GM18858 (cell line): ENCODE measurements at regions not wholly inside any gene's neighbourhood (a gene's known extent, or its start where the extent isn't known, plus 50 kb on each side); places are given as distances from the start of the nearest gene placed in this dataset.

Experiments
- ATAC-seq: cut with Tn5 transposase; IDR thresholded peaks from one replicate; pipeline ENCODE4 v1.9.1; 2021; ENCODE audit not compliant: unreplicated experiment

DNA sequence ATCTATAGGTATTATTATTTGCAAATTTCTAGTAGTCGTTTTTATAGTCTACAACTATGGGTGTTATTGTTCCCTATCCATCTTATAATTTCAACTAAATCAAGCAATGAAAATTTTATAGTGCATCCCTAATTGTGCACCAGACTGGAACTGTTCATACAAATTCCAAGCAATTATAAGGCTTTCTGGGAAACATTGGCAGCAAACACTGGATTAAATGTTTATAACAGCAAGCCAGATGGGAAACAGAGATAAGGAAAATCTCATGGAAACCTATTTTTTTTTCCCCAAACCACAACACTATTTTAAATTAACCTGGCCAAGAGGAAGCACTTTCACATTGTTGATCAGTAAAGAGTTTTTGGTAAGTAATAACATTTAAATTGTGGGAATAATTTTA is 524.3 kb downstream of the RASEF start:
- ATAC-seq = no peak

DNA sequence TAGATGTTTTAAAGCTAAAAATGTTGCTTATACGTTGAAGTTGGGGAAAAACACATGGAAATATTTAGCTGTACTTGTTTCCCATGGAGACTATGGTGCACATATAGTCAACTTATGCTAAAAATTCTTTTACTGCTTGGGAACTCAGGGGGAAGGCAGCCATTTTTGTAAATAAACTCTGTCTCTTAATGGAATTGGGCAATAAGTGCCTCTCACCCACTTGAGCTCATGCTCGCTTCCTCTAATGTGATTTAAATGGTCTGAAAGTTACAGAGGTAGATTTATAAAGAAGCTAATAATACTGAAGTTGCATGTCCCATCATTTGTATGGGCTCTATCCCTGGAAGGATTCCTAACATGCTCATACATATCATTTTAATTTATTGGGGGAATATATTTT is 523.8 kb downstream of the RASEF start:
- ATAC-seq = no peak

DNA sequence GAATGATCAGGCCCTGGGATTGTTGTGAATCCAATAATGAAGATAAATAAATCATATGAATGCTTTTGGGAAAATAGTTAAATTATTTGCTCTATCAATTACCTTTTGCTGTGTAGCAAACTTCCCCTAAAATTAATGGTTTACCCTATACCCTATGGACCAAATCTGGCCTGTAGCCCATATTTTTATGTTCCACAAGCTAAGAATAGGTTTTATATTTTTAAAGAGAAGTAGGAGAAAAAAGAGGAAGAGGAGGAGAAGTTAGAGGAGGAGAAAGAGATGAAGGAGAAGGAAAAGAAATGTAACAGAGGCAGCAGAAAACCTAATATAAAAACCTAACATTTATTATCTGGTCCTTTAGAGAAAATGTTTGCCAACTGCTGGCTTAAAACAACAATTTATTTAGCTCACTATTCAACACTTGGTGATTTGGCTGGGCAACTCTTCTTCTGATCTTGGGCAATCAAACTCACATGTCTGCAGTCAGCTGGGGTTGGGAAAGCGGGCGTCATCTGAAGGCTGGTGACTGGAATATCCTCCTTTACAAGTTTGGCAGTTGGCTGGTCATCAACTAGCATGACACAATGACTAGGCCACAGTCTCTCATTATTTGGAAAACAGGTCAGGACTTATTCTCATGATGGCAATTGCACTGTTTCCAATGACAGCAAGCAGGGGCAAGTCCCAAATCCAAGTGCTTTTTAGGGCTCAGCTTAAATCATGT is 522.9 kb downstream of the RASEF start:
- ATAC-seq = no peak

DNA sequence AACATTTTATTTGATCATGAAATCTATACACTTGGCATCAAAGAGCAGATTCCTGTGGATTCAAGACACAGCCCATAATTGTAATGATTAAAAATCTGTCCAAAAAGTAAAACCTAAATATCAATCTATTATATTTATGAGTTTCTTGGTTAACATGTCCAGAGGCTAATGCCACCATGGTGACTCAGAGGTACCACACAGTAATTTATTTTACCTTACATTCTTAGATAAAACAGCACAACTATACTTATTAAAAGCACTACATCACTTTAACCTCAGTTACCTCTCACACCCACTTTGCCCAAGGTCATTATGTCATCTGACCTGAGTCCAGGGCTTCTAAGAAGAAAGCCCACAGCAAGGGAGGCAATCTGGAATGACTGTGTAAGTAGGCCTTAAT is 519.2 kb downstream of the RASEF start:
- no peak for ATAC-seq

DNA sequence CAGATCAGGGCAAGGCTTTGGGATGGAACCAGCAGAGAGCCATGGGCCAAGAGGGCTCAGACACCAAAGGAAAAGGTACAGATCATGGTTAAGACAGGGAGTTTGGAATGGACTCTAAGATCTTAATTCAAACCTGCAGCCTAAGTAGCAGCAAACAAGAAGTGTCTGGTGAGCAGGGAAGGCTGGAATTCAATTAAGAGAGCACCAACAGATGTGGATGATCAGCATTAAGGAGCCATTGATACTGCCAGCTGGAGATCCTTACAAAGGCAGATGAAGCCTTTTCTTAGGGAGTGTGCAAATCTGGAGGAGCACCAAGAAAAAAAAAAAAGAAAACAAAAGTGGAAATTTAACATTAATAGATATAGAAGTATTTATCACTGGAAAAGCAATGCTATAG is 516.8 kb downstream of the RASEF start:
- ATAC-seq = no peak

DNA sequence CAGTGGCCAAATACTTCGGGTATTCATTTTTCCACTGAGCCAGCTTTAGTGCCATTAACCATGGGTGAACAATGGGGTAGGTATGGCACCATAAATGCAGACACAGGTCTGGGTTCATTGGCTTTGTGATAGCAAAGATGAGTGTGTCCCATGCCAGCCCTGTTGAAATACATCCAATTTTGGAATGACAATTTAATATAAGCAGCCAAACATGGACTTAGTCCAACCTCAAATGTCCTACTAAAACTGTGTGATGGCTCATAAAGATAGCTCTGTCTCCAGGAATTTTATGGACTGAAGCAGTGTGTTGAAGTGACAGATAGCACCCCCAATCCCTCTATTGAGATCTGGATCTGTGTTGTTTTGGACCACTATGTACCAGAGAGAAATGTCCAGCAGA is 514.9 kb downstream of the RASEF start:
- no peak for ATAC-seq

DNA sequence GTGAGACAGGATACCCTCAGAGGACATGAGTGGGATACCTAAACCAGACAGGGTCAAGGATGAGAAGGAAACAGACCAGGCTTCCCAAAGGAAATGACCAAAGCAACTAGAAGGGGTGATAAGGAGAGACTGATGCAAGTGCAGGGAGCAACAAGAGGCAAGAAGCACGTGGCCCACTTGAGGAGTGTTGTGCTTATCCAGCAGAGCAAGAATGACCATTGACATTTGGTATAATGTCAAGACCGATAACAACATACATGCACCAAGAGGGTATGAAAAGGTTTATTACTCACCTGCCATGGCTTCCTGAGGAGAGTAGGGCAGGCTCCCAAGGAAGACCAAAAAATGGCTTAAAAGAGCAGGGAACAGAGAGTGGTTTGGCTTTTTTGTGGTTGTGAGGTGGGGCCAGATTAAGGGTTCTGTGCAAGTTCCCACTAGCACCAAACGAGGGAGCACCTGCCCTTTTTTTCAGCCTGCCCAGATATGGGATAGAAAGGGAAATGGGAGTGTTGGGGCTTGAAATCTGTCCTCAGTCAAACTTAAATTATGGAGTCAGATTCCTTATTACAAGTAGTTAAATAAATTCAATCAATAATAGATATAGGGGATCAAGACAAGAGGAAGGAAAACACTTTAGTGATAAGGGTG is 513.6 kb downstream of the RASEF start:
- ATAC-seq = no peak

DNA sequence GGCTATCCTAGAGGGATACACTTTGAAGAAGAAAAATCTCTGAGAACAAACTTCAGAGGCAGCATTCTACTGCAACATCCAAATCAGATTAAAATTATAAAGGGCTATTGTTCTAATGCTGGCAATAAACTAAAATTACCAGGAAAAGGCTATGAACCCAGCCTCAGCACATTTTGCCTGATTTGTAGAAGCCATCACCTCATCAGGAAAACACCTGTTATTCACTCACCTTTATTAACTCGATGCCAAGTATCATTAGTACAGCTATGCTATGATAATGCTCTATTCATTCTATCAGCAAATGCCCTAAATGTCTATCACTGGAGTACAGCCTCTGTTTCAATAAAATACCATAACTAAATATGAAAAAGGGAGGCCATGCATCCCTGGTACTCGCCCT is 510.2 kb downstream of the RASEF start:
- no peak for ATAC-seq

DNA sequence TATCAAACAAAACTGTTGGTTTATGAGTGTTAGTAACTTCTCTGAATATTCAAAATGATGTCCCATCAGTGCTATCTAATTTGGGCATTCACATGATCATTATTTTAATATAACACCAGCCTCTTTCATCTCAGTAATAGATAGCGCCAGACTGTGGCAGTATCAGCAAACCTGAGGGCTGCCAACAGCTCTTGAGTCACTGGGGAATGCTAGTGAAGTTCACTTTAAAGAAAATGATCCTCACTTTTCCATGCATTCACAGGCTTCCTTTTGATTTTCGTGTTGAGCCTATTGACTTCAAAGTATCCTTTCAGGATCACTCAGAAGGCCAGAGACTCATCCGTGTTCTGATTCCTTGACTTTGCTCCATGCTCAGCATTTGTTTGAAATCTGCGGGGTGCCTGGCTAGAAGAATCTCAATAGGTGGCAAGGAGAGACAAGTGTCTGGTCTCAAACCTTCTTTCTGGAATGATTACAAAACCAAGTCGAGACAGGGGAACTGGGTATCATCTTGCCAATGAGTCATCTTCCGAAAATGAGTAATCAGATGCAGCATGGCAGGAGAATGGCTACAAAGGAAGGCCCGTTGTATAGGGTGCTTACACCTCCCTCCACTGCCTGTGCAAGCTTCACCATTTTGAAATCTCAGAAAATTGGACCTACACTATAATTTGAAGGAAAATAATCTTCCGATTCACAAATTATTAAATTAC is 509.1 kb downstream of the RASEF start:
- no peak for ATAC-seq

DNA sequence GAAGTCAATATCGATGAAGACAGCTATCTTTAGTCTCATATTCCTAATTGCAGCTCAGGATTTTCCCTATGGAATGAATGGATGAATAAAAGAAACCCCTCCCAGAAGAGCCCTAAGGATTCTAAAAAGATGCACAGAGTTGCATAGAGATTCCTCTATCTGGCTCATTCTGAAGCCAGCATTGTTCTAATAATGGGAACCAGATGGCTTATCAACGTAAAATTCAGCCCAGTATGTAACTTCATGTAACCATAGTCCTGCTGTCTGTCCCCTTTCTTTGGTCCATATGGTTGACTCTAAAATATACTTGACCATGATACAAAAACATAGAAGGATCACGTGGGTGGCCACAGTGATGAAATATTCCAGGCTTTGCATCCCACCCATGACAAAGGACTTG is 508.6 kb downstream of the RASEF start:
- no peak for ATAC-seq

DNA sequence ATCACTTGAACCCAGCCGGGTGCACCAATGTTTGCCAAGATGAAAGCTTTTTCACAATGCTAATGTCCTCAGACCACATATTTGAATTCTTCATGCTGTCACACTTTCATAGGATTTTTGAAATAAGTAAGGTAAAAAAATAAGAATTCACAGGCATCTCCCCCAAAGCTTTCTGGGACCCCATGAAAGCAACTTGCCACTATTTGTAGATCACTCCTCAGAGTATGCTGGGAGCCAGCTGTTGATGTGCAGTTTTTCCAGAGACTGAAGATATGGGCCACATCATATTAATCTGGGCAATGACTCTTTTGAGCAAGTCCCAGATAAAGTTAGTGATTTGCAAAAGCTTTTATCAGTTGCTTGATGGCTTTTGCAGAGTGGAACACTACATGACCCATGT is 507.9 kb downstream of the RASEF start:
- ATAC-seq = no peak

DNA sequence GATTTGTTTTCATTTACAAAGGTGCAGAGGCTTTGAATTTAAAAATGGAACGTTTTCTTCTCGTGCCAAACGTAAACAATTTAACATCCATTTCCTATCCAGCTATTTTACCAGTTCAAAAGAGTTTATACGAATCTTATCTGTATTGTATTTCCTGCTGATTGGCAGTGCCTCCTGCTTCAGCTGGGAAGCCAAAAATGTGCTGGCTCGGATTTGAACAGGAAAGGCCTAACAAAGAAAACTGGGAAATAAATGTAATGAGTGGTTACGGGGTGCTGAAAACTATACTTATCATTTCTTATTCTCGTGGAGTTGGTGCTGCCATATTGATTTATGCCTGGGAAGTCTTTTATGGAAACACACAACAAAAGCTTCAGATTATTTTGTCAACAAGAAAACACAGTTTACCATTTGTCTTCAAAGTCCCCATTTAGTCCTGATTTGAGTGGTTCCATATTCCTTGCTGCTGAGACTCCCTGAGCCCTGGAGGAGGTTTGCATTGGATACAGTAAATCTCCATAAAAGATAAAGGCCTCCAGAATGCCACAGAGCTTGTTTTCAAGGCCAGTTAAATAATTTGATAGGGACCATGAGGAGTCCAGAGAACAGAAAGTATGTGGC is 507.4 kb downstream of the RASEF start:
- ATAC-seq = no peak

DNA sequence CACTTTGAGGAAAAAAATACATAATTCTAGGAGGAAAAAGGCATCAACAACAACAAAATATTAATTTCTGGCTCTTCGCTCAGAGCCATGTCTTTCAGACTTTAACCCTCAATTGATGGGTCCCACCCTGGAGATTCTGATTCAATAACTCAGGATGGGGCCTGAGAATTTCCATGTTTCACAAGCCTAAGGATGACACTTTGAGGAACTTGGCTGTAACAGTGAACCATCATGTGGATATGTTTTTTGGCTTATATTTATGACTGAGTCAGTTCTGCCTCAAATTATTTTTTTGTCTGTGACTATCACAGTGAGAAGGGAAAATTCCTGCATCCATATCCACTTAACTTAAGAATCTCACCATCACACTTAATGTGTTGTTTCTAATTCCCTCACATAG is 504.6 kb downstream of the RASEF start:
- ATAC-seq = no peak

DNA sequence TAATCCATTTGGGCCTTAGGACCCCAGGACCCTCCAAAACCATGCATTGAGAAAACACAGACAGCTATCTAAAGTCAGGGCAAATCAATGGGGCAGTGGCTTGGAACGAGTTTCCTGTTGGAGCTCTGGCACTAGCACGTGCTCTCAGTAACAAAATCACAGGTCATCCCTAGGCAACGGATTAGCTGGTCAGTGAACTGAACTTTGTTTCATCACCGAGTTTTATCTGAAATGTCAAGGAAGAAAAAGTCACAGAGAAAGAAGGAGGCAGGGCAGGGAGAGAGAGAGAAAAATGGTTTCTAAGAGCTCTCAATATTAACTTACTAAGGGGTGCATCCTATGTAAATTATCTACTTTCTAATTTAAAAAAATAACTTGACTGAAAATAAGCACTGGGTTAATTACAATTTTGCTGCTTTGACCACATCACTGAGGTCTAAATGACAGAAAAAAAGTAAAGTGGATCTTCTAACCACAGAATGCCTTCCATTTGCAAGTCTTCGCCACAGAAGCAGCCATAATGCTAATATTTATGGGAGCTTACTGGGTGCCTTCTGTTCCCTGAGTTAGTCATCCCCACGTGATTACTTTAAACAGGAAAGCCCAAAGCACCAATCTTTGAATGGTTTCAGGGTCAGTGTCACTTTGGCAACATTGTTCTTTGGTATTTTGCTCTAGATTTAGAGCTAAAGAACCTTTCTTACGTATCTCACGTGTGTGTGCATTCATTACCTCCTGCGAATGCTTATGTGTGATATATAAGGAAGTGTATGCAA is 503.9 kb downstream of the RASEF start:
- no peak for ATAC-seq

DNA sequence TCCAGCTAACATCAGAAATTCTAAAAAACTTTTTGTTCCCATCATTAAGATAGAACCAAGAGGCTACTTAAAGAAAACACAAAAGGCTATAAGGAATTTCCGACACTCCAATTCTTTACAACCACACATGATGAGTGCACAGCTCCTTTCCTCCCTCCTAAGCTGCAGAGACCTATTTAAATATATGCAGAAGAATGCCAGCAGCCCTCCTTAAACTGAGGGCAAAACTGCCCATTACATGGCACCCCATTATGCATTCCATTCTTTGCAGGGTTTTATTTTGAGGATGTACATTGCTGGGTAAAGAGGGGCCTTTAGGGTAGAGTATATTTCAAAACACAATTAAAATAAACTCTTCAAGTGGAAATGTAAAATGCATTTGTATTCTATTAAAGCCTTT is 502.9 kb downstream of the RASEF start:
- ATAC-seq = no peak

DNA sequence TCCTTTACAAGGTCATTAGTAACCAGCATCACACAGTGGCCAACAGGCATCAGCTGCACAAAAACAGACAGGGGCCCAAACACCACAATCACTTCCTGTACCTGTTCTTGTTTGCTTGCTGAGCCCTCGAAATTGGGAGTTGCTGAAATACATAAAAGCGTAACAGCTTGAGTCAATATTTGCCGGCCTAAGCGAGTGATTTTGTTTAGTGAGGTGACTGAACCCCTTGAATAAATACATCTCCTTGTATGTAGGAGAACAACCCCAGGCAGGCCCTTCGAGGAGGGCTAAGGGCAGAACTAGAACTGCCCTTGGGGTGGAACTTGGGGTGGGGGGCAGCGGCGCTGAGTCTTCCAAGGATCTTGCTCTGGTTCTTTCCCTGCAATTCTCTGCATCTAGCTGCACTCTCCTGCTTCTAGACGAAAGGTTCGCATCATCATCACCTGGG is 502.5 kb downstream of the RASEF start:
- no peak for ATAC-seq

DNA sequence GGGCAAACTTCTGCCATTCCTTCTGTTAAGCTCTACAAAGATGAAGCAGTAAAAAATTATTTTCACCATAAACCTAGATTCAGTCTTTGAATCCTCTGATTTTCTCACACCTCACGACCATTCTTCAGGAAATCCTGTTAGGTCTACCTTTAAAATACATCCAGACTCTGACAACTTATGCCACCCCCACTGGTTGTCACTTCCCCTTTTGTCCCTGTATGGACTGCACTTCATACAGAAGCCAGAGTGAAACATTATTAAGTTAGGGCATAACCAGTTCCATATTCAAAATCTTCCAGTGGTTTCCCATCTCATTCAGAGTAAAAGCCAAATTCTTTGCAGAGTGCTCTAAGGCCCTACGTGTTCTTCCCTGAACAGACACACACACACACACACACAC is 499.8 kb downstream of the RASEF start:
- ATAC-seq = no peak

DNA sequence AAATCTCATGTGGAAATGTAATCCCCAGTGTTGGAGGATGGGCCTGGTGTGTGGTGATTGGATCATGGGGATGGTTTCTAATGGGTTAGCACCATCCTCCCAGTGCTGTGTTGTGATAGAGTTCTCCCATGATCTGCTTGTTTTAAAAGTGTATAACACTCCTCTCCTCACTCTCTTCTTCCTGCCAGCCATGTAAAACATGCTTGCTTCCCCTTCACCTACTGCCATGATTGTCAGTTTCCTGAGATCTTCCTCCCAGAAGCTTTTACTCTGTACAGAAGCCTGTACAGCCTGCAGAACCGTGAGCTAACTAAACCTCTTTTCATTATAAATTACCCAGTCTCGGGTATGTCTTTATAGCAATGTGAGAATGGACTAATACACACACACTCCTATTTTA is 499.1 kb downstream of the RASEF start:
- ATAC-seq = no peak

DNA sequence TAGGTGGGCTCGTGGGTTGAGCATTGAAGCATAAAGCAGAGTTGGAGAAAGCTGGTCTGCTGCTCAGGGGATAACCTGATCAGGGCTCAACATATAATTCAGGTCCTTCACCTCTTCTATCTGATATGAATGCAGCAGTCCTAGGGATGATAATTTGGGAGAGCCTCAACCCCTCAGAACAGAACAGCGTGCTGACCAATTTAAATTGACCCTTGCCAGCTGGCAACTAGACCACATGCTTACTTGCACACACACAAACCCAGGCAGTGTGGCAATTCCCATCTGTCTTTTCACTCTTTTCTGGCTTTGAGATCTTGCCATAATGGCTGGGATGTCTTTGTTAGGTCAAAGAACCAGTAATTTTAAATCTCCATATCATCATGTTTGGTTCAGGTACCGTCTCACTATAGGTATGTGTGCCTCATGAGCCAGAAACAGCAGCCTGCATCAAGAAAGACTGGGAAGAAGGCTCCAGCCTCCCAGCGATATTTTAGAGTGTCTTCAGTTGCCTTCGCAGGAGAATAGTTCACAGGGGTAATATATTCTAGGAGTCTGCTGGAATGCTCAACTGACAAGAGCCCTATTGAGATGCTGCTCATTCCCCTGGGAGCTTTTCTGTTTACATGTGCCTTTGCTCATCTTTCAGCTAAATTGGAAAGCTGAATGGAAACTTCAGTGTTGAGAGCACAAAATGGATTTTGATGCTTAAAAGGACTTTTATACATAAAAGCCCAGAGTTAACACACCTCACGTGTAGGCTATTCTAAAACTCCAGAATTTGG is 497.6 kb downstream of the RASEF start:
- ATAC-seq = no peak

DNA sequence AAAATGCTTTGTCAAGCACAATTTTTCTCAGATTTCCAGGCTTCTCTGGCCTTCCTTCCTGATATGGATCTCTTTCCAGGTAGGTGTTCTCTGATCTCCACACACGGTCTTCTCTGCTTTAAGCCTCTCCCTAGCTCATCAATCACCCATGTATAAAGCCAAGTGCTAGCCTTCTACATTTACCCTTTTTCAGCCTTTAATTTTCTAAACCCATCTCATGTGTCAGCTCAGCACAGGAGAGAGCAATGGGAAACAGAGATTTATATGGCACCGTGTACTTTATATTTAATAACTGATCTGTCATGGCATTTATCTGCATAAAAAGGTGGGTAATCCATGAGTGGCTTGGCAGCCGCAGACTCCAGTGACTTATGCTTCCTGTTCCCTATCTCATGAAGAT is 495.0 kb downstream of the RASEF start:
- ATAC-seq = no peak
